ENCODE measurements at regions not wholly inside any gene's neighbourhood (a gene's known extent, or its start where the extent isn't known, plus 50 kb on each side); places are given as distances from the start of the nearest gene placed in this dataset.

DNA sequence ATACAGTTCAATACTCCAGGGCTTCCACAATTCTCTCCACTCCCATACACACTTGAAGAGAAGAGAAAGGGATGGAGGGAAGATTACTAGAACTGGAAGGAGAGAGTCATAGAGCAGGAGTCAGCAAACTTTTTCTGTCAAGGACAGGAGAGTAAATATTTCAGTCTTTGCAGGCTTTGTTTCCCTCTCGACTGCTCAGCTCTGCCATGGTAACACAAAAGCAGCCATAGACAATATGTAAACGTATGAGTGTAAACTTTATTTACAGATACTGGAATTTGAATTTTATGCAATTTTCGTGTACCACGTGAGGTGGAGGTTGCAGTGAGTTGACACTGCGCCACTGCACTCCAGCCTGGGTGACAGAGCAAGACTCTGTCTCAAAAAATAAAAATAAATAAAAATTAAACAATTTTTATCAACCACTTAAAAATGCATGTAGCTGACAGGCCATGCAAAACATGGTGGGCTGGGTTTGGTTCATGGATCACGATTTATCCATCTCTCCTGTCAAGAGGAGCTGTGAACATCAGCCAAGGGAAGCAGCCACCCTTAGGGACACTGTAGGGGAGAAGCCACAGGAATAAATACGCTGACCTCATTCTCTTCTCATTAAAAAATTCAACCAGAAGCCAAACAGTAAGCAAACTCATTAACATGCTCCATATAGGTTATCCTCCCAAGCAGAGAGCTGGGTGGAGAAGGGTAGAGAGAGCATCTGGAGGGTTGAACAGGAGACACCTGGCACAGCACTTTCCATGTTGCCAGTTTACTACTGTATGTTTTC is 266.4 kb upstream of the FN1 start:
- no peak overlapping the region for H3K27ac ChIP-seq (ENCODE audit: low read length)
- Mint-ChIP-seq H3K4me1 (no peaks in the 10 kb centered on the region), H3K27ac (no peak overlapping the region), H3K4me3 (no peak overlapping the region), H3K9me3 (peaks cover 0 to 3% of the 10 kb centered on the region in 2 donors), H3K36me3 (no peaks in the 10 kb centered on the region), H3K27me3 (ENCODE audit: low read depth in 2 of 2) (peaks cover 7 to 11% of the 10 kb centered on the region in 2 donors)
- H3K27me3 ChIP-seq (ENCODE audit: control insufficient read depth, insufficient read depth, low read length), result no peaks in the 10 kb centered on the region
- H3K36me3 ChIP-seq (ENCODE audit: control insufficient read depth, insufficient read depth, low read length), result no peaks in the 10 kb centered on the region
- no peaks in the 10 kb centered on the region for H3K4me1 ChIP-seq (ENCODE audit: control insufficient read depth, insufficient read depth, low read length)
- WGBS (ENCODE audit: insufficient coverage), result 75% methylated on average over 6 of the region's 7 CpGs
- H3K4me3 ChIP-seq (ENCODE audit: low read length), result no peak overlapping the region
- DNase-seq (no peak), ATAC-seq (no peak)
- no peaks in the 10 kb centered on the region for H3K9me3 ChIP-seq (ENCODE audit: control insufficient read depth, insufficient read depth, low read length)
- intact Hi-C loops (cut with micrococcal nuclease), result no loop called here
- TF ChIP-seq, protein P1, sequence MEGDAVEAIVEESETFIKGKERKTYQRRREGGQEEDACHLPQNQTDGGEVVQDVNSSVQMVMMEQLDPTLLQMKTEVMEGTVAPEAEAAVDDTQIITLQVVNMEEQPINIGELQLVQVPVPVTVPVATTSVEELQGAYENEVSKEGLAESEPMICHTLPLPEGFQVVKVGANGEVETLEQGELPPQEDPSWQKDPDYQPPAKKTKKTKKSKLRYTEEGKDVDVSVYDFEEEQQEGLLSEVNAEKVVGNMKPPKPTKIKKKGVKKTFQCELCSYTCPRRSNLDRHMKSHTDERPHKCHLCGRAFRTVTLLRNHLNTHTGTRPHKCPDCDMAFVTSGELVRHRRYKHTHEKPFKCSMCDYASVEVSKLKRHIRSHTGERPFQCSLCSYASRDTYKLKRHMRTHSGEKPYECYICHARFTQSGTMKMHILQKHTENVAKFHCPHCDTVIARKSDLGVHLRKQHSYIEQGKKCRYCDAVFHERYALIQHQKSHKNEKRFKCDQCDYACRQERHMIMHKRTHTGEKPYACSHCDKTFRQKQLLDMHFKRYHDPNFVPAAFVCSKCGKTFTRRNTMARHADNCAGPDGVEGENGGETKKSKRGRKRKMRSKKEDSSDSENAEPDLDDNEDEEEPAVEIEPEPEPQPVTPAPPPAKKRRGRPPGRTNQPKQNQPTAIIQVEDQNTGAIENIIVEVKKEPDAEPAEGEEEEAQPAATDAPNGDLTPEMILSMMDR (IDR thresholded peaks at IDR 0.05), result no peak

DNA sequence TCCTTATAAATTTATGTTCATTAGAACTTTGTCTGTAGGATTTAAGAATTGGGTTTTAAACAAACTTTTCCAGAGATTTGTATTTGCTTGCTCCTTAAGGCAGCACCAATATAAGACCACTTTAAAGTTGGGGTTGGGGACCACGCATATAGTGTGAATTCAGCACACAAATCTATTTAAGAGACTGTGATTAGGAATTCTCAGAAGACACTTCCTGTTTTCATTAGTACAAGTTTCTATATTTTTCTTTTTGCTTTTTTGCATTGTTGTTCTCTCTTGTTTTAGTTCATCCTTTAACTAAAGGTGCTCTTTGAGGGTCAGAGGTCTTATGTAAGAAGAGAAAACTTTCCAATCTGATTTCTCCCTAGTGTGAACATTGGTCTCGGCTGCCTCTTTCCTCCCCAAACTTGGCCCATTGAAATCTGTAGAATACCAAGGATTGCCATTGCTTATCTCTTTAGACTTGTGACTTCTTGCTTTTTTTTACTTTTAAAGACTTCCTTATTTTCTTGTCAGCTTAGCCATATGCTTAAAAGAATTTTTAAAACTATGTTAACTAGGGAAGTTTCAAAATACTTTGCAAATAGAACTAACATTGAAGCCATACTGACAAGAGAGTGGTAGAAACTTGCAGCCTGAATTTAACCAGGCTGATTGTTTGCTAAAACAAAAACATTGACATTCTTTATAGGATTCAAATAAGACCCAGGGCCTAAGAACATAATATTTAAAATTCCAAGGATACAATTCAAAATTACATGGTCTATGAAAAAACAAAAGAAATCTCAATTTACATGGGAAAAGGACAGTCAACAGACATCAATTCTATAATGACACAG is 264.1 kb upstream of the FN1 start:
- Mint-ChIP-seq H3K36me3 (no peaks in the 10 kb centered on the region), H3K4me1 (no peaks in the 10 kb centered on the region), H3K27ac (no peak overlapping the region), H3K27me3 (ENCODE audit: low read depth in 2 of 2) (peaks cover 5 to 11% of the 10 kb centered on the region in 2 donors), H3K9me3 (peaks cover 0 to 3% of the 10 kb centered on the region in 2 donors), H3K4me3 (no peak overlapping the region)
- ATAC-seq (no peak), DNase-seq (no peak)
- no peaks in the 10 kb centered on the region for H3K9me3 ChIP-seq (ENCODE audit: control insufficient read depth, insufficient read depth, low read length)
- H3K27me3 ChIP-seq (ENCODE audit: control insufficient read depth, insufficient read depth, low read length), result no peaks in the 10 kb centered on the region
- no peak overlapping the region for H3K4me3 ChIP-seq (ENCODE audit: low read length)
- intact Hi-C loops (cut with micrococcal nuclease), result no loop called here
- TF ChIP-seq, protein P1 (IDR thresholded peaks at IDR 0.05), result no peak
- H3K27ac ChIP-seq (ENCODE audit: low read length), result no peak overlapping the region
- no peaks in the 10 kb centered on the region for H3K36me3 ChIP-seq (ENCODE audit: control insufficient read depth, insufficient read depth, low read length)
- no peaks in the 10 kb centered on the region for H3K4me1 ChIP-seq (ENCODE audit: control insufficient read depth, insufficient read depth, low read length)
- WGBS (ENCODE audit: insufficient coverage), result 56% methylated on average over 1 of the region's 2 CpGs

DNA sequence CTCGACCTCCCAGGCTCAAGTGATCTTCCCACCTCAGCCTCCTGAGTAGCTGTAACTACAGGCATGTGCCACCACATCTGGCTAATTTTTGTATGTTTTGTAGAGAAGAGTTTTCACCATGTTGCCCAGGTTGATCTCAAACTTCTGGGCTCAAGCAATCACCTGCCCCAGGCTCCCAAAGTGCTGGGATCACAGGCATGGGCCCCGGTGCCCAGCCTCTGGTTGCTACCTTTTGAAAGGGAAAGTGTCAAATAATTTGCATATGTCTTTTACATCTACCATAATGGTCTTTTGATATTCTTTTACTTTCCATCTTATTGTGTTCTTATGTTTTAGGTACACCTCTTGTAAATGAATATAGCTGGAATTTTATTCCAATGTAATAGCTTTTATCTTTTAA is 263.1 kb upstream of the FN1 start:
- H3K4me1 ChIP-seq (ENCODE audit: control insufficient read depth, insufficient read depth, low read length), result no peaks in the 10 kb centered on the region
- intact Hi-C loops (cut with micrococcal nuclease), result no loop called here

More for the DNA sequence above, 263.1 kb upstream of the FN1 start:
- Histone ChIP-seq H3K27me3 (ENCODE audit: control insufficient read depth, insufficient read depth, low read length) (no peaks in the 10 kb centered on the region), H3K27ac (ENCODE audit: low read length) (no peak overlapping the region), H3K4me3 (ENCODE audit: low read length) (no peak overlapping the region), H3K9me3 (ENCODE audit: control insufficient read depth, insufficient read depth, low read length) (no peaks in the 10 kb centered on the region), H3K36me3 (ENCODE audit: control insufficient read depth, insufficient read depth, low read length) (no peaks in the 10 kb centered on the region)
- peaks cover 7 to 16% of the 10 kb centered on the region in 2 donors for H3K27me3 Mint-ChIP-seq (ENCODE audit: low read depth in 2 of 2)
- TF ChIP-seq, protein P1 (IDR thresholded peaks at IDR 0.05), result no peak
- DNase-seq (no peak), ATAC-seq (no peak)
- no peaks in the 10 kb centered on the region for H3K4me1 Mint-ChIP-seq
- H3K27ac Mint-ChIP-seq, result no peak overlapping the region
- H3K9me3 Mint-ChIP-seq, result peaks cover 0 to 3% of the 10 kb centered on the region in 2 donors
- no peaks in the 10 kb centered on the region for H3K36me3 Mint-ChIP-seq
- WGBS (ENCODE audit: insufficient coverage), result 70% methylated on average over 2 of the region's 2 CpGs
- no peak overlapping the region for H3K4me3 Mint-ChIP-seq

Data from natural killer cell (primary cell).